Stimulated activated CD8-positive, alpha-beta memory T cell treated with anti-CD3 and anti-CD28 coated beads, Interleukin-15, amount 100 ng/mL, for 4 hours (primary cell): ENCODE measurements at regions not wholly inside any gene's neighbourhood (a gene's known extent, or its start where the extent isn't known, plus 50 kb on each side); places are given as distances from the start of the nearest gene placed in this dataset.

Source experiments
- DNase-seq, 2 donors: peaks; one replicate each; pipeline ENCODE4 v3.0.0-alpha.2; 2020; ENCODE audit warnings: low read depth in 2 of 2

GRCh38 chr4:129167640-129168260, 71.8 kb downstream of the C4orf33 start:
- DNase-seq = no peak

DNA sequence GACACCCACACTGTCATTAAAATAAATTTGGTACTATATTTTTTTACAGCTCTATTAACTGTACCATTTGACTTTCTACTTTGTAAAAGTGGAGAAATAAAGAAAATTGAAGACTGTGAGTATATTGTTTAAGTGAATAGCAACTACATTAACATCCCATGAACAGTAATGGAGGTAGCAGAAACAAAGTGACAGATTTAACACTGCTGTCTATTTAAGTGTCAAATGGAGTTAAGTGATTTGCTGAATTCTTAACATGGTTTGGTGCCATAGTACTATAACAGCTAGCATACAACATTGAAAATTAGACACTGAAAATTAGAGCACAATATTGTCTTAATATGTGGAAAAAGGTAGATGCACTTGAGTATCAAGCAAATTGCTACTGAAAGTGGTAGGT, 76.2 kb downstream of the C4orf33 start:
- no peak for DNase-seq

DNA sequence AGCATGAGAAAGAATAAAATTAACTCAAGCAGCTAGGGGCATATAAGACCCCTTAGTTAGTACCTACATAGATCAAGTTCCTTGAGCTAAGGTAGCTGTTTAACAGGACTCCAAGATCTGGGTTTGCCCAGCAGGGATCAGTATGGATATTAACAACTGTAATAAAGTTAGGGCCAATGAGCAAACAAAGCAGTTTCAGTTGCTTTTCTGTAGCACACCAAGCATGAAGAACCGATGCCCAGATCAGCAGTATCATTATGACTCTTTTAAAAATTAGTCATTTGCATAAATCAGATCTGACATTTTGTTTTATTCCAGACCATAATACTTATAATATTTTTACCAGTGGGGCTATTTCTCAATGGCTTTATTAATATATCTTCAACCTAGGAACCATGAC, 80.9 kb downstream of the C4orf33 start:
- DNase-seq = no peak

- DNase-seq = no peak
Observed at GRCh38 chr4:129179276-129179675, 83.3 kb downstream of the C4orf33 start.

DNA sequence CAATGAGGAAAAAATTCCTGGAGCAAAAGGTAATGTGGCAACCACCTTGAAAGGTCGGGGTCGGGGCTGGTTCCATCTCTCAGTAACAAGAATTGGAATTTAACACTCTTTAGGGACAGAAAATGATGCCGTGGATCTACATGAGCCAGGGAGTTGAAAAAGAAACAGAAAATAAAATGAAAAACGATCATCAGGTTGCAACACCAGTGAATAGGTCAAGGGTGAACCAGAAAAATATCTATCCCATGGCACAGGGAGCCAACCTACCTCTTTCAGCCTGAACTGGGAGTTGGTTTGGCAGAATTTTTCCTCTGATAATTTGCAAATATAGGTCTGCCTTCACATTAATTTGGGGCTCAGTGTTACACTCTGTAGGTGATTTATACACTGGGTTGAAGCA, 93.7 kb downstream of the C4orf33 start:
- DNase-seq = no peak

GRCh38 chr4:129193357-129194100, 97.6 kb downstream of the C4orf33 start:
- DNase-seq = no peak

GRCh38 chr4:129208481-129208880, 112.5 kb downstream of the C4orf33 start:
- DNase-seq = no peak

DNA sequence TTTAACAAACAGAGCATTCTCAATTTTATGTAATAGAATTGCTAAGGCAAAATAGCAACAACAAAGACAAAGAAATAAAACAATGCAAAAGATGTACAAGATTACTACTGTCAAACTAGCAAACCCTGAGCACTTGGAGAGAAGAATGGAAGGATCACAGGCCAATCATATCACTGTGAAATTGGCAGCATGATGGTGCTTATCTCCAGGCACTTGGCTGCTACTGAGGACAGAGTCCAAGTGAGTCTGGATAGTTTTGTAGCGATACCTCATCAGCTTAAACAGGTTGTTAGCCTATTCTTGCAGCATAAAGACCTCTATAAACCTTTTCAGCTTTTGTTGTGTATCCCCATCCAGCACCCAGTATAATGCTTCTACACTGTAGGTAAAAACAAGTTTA, 117.7 kb downstream of the C4orf33 start:
- no peak for DNase-seq

DNA sequence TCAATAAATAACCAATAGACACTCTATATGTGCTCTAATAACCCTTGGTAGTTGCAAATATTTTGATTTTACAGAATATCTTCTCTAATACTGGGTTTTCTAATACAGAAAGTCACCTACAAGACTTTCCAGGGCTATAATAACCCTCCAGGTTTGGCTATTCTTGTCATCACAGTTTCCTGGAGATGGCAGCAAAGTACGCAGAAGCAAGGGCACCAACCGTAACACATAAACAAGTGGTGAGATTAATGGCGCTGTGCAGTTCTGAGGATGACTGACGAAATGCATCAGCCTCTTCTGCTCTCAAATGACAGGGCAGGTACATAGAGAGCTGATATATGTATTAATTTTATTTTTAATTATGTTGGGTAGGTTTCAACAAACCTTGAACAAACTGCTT, 122.4 kb downstream of the C4orf33 start:
- DNase-seq = no peak

DNA sequence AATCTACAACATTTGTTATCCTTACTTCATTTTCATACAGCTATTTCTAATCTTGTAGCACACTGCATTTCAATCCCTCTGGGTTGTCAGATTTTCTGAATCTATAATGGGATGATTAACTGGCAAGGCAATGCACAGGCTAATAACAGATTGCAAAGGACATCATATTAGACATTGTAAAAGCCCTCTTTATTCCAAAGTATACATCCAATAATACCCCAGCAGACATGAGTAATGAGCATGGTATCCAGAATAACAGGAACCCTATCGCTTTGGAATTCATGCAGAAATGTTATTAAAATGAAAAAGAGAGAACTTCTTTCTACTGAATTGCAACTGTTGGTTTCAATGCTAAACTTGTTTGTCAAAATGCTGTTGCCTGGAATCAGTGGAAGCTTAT, 122.9 kb downstream of the C4orf33 start:
- no peak for DNase-seq

GRCh38 chr4:129220254-129220653, 124.3 kb downstream of the C4orf33 start:
- no peak for DNase-seq

GRCh38 chr4:129223945-129224344, 128.0 kb downstream of the C4orf33 start:
- no peak for DNase-seq

- no peak for DNase-seq
Observed at GRCh38 chr4:129230846-129231245, 134.9 kb downstream of the C4orf33 start.

GRCh38 chr4:129231945-129232588, 136.1 kb downstream of the C4orf33 start:
- DNase-seq = no peak

- no peak for DNase-seq
Observed at GRCh38 chr4:129232589-129233337, 136.8 kb downstream of the C4orf33 start.

DNA sequence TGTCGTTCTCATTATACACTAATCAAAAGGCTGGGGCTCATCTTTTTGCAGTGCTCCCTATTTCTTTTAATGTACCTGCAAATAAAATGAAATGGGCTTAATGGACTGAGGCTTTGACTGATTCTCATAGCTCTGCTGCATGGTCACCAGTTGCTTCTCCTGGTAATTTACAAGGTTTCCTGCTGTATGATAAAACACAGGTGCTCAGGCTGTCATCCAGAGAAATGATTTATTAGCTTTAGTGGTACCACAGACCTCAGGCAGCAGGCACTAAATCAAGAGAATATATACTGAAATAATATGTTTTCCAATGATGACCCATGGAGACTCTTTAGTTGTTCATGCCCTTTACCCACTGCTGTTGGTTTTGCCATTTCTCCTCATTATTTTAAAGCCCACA, 137.7 kb downstream of the C4orf33 start:
- DNase-seq = no peak

DNA sequence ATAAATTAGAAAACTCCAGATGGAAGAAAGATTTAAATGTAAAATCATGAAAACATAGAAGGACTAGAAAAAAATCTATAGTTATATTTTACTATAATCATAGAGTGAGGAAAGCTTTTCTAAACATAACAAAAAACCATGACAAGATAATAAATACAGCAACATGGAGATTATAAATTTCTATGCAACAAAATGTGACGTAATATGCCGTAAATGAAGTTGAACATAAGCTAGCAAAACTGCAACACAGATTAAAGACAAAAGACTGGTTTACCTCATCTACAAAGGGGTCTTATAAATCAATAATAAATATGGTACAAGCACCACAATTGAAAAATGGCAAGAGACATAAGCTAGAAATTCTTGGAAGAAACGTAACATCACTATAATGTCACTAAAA, 140.4 kb downstream of the C4orf33 start:
- no peak for DNase-seq

- DNase-seq = no peak
Observed at GRCh38 chr4:129239088-129239487, 143.1 kb downstream of the C4orf33 start.

DNA sequence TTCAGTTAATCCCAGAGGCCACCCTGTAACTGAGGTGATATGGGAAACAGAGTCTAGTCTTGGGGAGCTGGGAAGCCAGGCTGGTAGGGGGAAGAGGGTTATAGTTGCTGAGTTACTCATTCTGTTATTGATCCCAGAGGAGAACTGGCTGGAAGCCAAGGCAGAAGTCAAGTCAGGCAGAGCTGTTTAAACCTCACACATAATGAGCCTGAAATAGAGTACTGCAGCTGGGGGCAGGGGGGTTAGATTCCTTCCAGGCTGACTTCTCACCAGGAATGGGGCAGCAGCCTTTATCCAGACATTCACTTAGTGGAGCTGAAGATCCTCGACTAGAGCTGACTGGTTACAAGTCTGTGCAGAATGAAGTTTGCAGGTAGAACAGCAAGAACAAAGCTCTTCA, 144.9 kb downstream of the C4orf33 start:
- no peak for DNase-seq

- no peak for DNase-seq
Observed at GRCh38 chr4:129246145-129246544, 150.2 kb downstream of the C4orf33 start.

- DNase-seq = no peak
Observed at GRCh38 chr4:129246910-129247461, 151.0 kb downstream of the C4orf33 start.

GRCh38 chr4:129248621-129249020, 152.7 kb downstream of the C4orf33 start:
- no peak for DNase-seq
